Epithelial cell of prostate (primary cell): ENCODE measurements at regions not wholly inside any gene's neighbourhood (a gene's known extent, or its start where the extent isn't known, plus 50 kb on each side); places are given as distances from the start of the nearest gene placed in this dataset.

ENCODE experiments used
- DNase-seq: peaks from one replicate; pipeline ENCODE4 v3.0.0-alpha.2; 2011; ENCODE audit warnings: low read depth, low spot score
- H3K27ac ChIP-seq: fragments of 450-650 bp; 2 replicates; pipeline ENCODE4 v1.5.1; 2017; ENCODE audit warnings: mild to moderate bottlenecking

DNA sequence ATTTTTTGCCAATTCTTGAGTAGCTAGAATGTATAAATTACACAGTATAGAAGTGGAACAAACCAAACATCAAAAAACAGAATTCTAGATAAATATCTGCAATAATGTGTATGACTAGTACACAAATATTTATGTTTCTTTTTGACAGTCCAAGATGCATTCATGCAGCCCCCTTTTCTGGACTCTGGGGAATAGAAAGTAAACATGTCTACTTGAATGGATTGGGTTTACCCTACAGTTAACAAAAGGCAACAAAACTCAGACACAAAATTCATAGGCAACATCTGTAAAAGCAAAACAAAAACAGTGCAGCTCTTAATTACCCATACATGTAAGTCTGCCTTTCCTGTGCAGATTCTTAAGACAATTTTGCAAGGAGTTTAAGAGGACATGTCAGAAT lies 419.4 kb upstream of the DACH1 start:
- H3K27ac ChIP-seq = no peak overlapping the region
- DNase-seq = no peak

- DNase-seq = no peak
- H3K27ac ChIP-seq = no peak overlapping the region
Observed at GRCh38 chr13:72284791-72285190, 417.8 kb upstream of the DACH1 start.

- no peak overlapping the region for H3K27ac ChIP-seq
- DNase-seq = no peak
Observed at GRCh38 chr13:72261732-72262131, 394.7 kb upstream of the DACH1 start.

DNA sequence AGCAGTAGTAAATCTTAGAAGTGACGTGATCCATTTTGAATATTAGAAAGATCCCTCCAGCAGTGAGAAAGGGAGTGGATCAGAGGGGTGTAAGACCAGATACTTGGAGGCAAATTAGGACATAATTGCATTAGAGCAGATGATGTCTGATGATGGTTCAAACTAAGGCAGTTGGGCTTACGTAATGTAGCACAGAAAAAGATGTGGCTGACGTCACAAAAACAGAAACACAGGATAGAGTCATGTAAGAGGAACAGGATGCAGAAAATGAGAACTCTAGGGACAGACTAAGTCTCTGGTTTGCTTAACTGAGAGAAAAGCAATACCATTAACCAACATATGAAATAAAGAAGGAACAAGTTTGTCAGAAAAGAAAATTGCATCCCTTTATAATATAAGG lies 392.5 kb upstream of the DACH1 start:
- no peak for DNase-seq
- H3K27ac ChIP-seq = no peak overlapping the region

- H3K27ac ChIP-seq = no peak overlapping the region
- no peak for DNase-seq
Observed at GRCh38 chr13:72258340-72258981, 391.5 kb upstream of the DACH1 start.

DNA sequence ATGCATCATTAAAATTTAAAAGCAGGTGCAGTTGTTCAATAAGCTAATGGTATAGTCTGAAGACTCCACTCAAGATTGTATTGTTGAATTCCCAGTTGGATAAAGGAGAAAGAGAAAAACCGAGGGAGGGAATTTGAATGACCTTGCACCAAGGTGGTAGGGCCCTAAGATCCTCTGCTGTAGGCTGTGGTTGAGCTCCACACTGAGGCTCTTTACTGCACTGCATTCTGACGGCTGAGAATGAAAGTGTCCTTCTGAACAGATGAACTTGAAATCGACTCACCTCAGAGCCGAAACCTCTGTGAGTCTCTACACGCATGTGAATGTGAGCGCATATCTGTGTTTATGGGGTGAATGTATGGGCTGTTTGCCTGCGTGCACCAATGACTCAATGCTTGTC lies 388.9 kb upstream of the DACH1 start:
- peak; percentile 33 for DNase-seq
- H3K27ac ChIP-seq = no peak overlapping the region

GRCh38 chr13:72253754-72254153 lies 386.8 kb upstream of the DACH1 start:
- DNase-seq = no peak
- no peak overlapping the region for H3K27ac ChIP-seq

- no peak for DNase-seq
- no peak overlapping the region for H3K27ac ChIP-seq
Observed at GRCh38 chr13:72246396-72246795, 379.4 kb upstream of the DACH1 start.

DNA sequence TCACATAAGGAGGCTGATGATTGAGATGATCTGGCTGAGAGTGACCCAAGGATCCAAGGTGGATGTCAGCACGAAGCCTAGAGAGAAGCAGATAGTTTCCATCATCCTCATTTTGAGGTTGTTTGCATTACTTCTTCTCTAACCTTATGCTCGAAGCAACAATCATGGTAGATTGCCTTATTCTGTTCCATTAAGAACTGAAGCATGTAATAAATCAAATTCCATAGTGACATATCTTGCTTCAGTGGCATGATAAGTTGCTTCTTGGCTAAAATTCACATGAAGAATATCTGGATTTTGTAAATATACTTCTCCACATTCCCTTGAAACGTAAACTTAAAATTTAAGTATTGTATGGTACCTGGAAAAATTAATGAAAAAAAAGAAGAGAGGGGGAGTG lies 377.8 kb upstream of the DACH1 start:
- DNase-seq = no peak
- no peak overlapping the region for H3K27ac ChIP-seq

DNA sequence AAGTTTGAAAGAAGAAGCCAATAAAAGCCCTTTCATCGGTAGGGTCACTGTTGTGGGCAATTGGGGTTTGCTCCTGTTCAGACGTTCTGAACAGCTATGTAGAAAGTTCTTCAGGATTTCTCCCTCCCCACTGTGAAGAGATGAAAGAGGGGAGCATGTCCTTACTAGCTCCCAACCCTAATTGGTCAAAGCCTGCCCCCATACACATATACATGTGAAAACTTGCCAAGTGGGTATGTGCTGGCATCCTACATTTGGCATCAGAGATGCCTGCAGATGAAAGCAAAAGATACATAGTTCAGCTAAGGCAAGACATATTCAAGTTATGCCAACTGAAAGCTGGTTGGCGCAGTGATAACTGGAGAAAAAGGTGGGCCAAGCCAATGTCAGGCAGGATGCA lies 363.1 kb upstream of the DACH1 start:
- peak; percentile 20 for DNase-seq

GRCh38 chr13:72229067-72229466 lies 362.1 kb upstream of the DACH1 start:
- DNase-seq = no peak
- H3K27ac ChIP-seq = no peak overlapping the region

More for the DNA sequence above, 363.1 kb upstream of the DACH1 start:
- H3K27ac ChIP-seq = no peak overlapping the region

DNA sequence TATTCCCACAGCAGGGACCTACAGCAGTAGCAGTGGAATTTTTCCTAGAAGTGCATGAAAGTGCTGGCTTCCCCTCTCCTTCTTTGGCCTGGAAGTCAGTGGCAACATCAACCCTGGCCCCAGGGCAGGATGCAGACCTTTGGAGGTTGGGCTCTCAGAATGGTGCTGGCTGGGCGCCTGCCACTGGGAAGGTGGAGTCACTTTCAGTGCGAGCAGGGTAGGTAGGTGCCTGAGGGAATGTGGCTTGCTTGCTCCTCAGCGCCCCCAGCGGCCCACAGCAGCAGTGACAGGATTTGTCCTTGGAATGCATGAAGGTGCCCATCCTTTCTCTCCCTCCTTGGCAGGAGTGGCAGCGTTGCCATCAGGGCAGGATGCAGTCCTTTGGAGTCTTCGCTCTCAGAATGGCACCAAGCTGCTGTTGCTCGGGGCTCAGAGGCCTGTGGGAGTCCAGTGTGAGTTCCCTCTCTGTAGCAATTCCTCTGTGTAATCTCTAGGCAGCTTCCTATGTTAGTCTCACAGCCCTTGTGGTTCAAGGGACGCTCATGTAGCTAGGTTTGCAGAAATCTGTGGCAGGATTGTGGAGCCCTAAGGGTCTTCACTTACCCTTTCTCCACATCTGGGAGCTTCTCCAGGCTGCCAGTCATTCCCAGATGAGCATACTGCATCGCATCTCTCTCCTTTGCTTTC lies 354.4 kb upstream of the DACH1 start:
- no peak overlapping the region for H3K27ac ChIP-seq
- no peak for DNase-seq

- no peak for DNase-seq
- H3K27ac ChIP-seq = no peak overlapping the region
Observed at GRCh38 chr13:72218966-72219365, 352.0 kb upstream of the DACH1 start.

DNA sequence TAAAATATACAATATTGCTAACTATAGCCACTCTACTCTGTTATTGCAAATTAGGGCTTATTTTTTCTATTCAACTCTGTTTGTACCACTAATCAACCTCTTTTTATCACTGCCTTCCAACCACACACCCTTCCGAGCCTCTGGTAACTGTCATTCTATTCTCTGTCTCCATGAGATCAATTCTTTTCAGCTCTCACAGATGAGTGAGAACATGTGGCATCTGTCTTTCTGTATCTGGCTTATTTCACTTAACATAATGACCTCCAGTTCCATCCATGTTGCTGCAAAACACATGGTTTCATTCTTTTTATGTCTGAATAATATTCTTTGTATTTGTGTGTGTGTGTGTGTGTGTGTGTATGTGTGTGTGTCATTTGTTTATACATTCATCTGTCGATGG lies 350.1 kb upstream of the DACH1 start:
- DNase-seq = no peak
- H3K27ac ChIP-seq = no peak overlapping the region

DNA sequence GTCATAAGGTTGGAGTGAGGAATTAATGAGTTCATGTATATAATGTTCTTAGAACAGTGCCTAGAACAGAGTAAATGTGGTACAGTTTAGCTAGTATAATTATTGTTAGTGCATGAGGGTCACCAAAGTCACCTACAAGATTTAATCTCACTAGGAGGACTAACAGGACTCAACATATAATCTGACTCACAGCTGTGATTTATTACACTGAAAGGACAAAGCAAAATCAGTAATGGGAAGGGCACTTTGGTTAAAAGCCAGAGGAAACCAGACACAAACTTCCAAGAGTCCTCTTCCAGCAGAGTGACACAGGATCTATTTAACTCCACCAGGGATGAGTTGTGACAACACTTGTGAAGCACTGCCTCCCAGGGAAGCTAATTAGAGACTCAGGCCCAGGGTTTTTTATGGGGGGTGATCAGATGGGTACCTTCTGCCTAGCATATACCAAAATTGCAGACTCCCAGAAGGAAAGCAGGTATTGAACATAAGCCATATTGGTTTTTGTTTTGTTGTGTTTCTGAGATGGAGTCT lies 341.2 kb upstream of the DACH1 start:
- no peak overlapping the region for H3K27ac ChIP-seq
- DNase-seq = no peak

DNA sequence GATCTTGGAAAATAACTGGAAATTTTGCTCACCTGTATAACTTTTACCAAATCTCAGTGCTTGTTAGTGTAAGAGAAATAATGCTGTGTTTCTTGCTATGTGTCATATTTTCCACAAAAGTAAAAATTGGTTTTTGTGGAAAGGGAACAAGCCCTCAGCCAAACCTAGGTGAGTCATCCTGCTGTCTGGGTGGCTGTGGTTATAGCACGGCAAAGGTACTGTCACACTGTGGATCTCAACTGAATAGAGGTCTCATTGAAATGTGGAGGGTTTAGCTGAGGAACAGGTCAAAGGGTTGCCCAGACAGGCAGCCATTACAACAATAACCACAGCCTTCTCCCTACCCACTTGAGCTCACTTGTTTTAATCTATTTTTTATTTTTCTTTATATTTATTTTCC lies 338.8 kb upstream of the DACH1 start:
- DNase-seq = no peak
- no peak overlapping the region for H3K27ac ChIP-seq

- DNase-seq = no peak
- H3K27ac ChIP-seq = peak overlapping the region; percentile 47
Observed at GRCh38 chr13:72204291-72204690, 337.3 kb upstream of the DACH1 start.

DNA sequence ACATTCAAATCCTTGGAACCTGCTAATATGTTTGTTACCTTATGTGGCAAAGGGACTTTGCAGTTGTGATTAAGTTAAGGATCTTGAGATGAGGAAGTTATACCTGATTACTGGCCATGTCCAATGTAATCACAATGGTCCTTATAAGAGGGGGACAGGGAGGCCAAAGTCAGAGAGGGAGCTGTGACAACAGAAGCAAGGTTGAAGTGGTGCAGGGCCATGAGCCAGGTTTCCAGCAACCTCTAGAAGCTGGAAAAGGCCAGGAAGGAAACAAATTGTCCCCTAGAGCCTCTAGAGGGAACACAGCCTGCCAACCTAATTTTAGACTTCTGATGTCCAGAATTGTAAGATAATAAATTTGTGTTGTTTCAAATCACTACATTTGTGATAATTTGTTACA lies 334.7 kb upstream of the DACH1 start:
- H3K27ac ChIP-seq = no peak overlapping the region
- no peak for DNase-seq

GRCh38 chr13:72199640-72200039 lies 332.6 kb upstream of the DACH1 start:
- no peak overlapping the region for H3K27ac ChIP-seq
- no peak for DNase-seq

DNA sequence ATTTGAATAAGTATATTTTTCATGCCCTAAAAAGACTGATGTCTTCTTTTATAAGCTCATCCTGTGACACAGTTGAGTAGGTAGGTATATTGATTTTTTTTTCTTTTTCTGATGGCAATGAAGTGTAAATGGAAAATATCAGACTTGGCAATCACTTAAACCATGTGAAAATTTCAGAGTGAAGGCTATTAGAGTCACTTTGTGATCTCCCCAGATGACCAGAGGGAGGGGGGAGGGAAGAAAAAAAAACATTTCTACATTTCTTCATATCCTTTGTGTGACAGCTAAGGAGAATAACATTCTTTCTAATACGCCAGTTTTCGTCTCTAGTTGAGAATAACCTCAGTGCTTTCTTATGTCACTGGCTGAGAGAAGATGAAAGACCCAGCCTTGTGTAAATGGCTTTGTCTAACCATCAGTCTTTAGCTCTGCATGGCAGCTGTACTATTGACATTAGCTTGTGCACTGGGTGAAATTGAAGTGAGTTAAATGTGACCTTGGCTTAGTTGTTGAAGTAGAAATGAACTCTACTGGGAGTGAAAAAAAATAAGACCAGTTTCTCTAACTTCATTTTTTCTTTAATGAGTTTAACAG lies 332.1 kb upstream of the DACH1 start:
- no peak overlapping the region for H3K27ac ChIP-seq

DNA sequence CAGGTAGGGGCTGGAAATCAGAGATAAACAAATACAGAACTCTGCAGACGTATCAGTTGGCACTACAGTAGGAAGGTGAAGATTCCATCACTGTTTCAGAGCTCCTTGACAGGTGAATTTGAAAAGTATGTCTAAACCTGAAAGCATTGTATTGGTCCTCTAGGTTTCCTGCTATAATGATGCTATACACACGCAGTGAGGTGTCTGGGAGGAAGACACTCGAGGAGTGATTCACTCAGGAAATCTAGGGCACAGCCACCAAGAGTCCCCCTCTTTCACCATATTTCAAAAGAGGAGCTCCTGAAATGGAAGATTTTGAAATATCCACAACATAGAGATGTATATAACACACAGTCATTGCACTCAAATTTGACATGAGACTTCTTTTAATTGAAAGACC lies 331.0 kb upstream of the DACH1 start:
- no peak for DNase-seq
- H3K27ac ChIP-seq = no peak overlapping the region

More for the DNA sequence above, 332.1 kb upstream of the DACH1 start:
- DNase-seq = no peak
